Glomerular visceral epithelial cell (primary cell): ENCODE measurements at regions not wholly inside any gene's neighbourhood (a gene's known extent, or its start where the extent isn't known, plus 50 kb on each side); places are given as distances from the start of the nearest gene placed in this dataset.

Source experiments
- DNase-seq: peaks from one replicate; pipeline ENCODE4 v3.0.0-alpha.2; 2016; ENCODE audit errors: extremely low spot score

- no peak for DNase-seq
These were observed 235.4 kb downstream of the RPS24 start for GRCh38 chr10:78269060-78269459.

- no peak for DNase-seq
These were observed 238.7 kb downstream of the RPS24 start for GRCh38 chr10:78272329-78272728.

GRCh38 chr10:78274491-78274890, 240.8 kb downstream of the RPS24 start:
- DNase-seq = no peak

- no peak for DNase-seq
These were observed 242.5 kb downstream of the RPS24 start for GRCh38 chr10:78276139-78276538.

- DNase-seq = no peak
These were observed 243.8 kb downstream of the RPS24 start for GRCh38 chr10:78277314-78278057.

GRCh38 chr10:78278058-78278404, 244.4 kb downstream of the RPS24 start:
- peak; percentile 28 for DNase-seq

DNA sequence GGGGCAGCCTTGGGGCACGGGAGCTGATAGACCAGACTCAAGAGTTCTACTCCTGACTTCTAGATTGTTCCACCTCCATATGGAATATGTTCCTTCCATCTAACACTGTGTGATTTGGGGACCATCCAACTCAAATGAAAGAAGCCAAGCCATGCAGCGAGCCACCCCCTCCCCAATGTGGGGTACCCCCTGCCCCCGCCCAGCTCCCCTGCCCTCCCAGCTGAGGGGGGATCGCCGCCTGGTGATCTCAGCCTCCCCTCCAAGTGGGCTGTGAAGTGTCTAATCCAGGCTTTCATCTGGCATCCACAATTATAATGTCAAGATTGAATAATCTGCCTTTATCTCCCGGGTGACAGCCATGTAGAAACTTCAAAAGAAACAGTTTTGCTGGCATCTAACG, 246.1 kb downstream of the RPS24 start:
- DNase-seq = no peak

- no peak for DNase-seq
These were observed 246.9 kb downstream of the RPS24 start for GRCh38 chr10:78280604-78281003.

DNA sequence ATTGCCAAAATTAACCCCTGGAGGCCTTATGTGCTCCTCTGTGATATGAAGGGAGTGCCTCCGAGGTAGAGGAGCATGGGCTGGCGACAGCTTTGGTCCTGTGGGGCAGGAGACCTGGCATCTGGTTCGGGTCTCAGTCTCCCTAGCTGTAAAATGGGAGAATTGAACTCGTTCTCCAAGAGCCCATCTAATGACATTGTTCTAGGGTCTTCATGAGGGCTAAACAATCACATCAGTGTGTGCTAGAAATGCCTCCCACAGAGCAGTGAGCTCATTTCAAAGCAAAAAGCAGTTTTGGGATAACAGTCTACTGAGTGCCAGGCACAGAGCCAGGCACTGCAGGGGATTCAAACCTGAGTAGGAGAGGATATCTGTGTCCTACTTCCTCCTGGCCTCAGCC, 248.0 kb downstream of the RPS24 start:
- DNase-seq = no peak

DNA sequence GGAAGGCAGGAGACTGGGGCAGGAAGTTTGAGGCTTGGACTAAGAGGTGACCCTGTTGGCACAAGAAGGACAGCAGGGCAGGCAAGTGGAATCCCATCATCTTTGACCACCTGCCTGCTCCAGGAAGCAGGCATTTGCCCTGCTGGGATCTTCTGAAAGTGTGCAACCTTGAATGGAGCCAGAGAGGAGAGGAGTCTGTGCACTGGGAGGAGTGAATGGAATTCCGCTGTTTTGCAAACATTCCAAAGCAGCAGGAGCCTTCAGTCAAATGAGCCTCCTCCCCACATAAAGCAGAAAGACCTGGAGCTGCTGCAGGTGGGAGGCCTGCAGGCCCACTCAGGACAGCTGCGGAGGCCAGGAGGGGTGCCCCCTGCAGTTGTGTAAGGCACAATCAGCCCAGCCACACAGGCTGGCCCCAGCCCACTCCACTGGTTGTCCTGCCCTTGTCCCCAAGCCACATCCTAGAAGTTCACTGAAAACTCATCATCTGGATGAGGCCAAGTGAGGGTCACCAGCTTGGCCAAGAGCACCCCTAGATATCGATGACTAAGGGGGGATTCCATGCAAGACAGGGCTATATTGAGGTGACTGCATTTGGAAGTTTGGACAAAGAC, 249.5 kb downstream of the RPS24 start:
- no peak for DNase-seq

GRCh38 chr10:78284381-78284780, 250.7 kb downstream of the RPS24 start:
- no peak for DNase-seq

DNA sequence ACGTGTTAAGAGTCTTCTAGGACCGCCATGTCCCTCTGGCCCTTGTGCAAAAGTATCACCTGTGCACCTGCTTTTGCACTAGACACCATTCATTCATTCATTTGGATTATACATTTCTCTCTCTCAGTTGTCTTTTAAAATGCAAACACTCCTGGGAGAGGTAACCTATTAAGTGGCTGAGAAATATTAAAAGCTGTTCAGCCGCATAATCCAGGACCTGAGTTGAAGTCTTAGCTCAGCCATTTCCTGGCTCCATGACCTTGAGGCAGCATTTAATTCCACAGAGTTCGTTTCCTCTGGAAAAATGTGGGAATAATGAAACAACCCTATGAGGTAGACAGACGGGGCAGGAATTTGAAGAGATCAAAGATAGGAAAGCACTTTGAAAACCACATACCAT, 251.6 kb downstream of the RPS24 start:
- DNase-seq = no peak

- DNase-seq = no peak
These were observed 252.5 kb downstream of the RPS24 start for GRCh38 chr10:78286186-78286585.

GRCh38 chr10:78286668-78287067, 253.0 kb downstream of the RPS24 start:
- no peak for DNase-seq

GRCh38 chr10:78287618-78288017, 254.0 kb downstream of the RPS24 start:
- no peak for DNase-seq

DNA sequence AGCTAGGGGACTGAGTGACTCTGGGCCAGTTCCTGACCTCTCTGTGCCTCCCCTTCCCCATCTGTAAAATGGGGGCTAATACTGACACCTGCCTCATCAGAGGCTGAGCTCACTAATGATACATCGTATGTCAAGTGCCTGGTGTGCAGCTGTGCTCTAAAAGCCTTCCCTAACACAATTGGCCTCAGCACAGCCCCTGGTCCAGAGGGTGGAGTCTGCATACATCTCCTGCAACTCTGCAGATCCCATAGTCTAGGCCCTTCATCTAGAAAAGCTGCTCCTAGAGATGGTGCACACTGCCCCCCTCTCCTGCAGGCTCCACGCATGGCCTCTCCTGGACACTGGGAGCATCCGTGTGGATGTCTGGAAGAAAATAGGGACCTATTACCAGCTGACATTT, 255.0 kb downstream of the RPS24 start:
- DNase-seq = no peak

DNA sequence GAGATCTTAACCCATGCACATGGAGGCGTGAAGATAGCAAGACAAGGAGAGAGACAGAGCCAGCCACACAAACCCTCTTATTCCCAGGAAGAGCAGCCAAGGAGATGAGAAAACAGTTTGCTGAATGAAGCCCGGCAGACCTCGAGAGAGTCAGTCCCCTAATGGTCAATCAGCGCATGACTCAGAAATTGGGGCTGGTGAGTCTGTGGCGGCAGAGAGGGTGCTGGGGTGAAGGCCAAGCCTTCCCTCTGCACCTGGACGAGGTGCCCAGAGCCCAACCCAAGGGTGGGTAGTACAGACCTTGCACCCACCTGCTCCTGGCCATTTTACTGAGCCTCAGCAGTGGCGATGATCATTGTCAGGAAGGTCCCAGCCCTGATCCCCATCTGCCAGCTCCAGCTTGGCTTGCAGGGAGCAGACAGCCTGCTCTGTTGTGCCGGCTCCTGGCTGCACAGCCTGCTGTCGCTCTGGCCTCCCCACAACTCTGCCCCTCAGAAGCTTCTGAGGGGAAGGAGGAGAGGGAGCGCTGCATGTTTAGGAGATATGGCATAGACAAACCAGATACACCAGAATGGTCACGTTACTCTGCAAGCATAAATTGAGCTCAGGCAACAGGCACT, 256.6 kb downstream of the RPS24 start:
- DNase-seq = no peak

- no peak for DNase-seq
These were observed 258.1 kb downstream of the RPS24 start for GRCh38 chr10:78291722-78292121.

DNA sequence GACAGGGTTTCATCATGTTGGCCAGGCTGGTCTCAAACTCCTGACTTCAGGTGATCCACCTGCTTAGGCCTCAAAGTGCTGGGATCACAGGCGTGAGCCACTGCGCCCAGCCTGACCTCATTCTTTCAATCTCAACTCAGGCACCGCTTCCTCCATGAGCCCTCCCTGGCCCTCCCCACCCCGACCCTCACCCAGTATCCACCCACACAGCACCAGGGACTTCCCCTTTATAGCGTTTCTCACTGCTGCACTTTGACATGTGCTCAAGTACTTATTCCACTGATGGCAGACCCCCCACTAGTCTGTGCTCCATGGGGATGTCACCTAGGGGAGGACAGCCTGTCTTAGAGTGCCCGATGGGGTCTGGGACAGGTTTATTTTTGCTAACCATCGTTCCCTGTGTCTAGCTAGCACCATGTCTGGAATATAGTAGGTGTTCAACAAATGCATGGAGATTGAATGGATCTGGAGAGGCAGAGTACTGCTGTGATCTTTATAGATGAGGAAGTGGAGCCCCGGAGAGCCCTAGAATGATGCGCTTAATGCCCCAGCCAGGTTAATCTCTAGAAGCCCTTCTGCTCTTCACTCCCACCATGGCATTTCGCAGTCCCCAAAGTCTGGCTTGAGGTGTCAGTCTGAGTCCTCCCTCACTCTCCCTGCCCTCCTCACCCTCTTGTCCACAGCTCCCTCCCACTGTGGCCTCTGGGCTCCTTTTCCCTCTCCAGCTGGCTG, 258.8 kb downstream of the RPS24 start:
- no peak for DNase-seq

- no peak for DNase-seq
These were observed 259.6 kb downstream of the RPS24 start for GRCh38 chr10:78292982-78293865.

GRCh38 chr10:78295242-78295641, 261.6 kb downstream of the RPS24 start:
- no peak for DNase-seq

- DNase-seq = no peak
These were observed 263.1 kb downstream of the RPS24 start for GRCh38 chr10:78296785-78297184.
